Glomerular endothelial cell (primary cell): ENCODE measurements at regions not wholly inside any gene's neighbourhood (a gene's known extent, or its start where the extent isn't known, plus 50 kb on each side); places are given as distances from the start of the nearest gene placed in this dataset.

Experiments
- DNase-seq: peaks from one replicate; pipeline ENCODE4 v3.0.0-alpha.2; 2011; ENCODE audit warnings: low read depth, low spot score; ENCODE audit errors: extremely low read depth

DNA sequence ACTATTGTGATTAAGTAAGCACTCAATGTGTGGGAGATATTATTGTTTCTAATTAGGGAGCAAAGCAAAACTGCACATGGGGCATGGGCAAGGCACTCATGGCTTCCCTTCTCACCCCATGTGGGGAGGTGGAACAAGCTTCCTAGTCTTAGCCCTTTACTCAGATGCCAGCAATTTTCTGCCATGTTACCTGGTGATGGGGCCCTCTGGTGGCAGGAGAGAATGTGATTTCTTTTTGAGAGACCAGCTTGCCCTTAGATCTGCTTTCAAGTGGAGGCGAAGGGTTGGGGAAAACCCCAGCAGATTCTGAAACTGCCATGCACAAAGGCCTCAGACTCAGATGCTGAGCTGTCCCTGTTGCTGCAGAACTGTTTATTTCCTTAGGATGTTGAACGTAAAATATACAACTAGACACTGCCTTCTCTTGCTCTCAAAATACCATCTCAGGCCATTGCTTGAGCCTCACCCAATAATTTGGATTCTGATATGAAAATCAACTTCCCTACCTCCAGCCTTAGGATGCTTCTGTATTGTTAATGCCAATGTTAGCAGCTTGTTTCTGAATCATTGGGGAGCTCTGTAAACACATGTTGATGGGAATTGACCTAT is 130.2 kb upstream of the TPRG1 start:
- DNase-seq, result no peak

DNA sequence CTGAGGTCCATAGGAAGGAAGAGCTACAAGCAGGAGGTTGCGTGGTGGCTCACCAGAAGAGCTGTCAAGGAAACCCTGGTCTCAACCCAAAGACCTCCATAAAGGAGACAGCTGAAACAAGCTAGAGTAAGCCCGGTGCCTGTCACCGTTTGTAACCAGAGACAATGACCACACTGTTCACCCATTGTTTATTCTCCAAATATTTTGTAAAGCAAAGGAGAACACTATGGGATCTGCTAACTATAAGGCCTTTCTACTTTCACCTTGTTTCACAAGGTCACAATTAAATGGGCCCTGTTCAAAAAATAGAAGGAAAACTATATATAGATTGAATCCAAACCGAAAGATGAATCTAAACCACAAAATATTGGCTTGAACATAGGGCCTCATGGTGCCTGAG is 128.9 kb upstream of the TPRG1 start:
- no peak for DNase-seq

DNA sequence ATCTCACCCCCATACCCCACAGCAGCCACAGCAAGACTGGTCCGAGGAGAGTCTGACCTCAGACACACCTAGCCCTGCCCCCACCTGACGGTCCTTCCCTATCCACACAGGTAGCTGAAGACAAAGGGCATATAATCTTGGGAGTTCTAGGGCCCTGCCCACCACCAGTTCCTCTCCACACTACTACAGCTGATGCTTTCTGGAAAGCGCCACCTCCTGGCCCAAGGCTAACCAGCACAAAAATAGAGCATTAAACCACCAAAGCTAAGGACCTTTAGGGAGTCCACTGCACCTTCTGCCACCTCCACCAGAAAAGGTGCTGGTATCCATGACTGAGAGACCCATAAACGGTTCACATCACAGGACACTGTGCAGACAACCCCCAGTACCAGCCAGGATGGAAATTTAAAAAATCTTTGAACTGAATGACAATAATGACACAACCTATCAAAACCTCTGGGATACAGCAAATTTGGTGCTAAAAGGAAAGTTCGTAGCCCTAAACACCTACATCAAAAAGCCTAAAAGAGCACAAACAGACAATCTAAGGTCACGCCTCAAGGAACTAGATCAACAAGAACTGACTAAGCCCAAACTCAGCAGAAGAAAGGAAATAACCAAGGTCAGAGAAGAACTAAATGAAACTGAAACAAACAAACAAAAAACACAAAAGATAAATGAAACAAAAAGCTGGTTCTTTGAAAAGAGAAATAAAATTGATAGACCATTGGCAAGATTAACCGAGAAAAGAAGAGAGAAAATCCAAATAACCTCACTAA is 122.1 kb upstream of the TPRG1 start:
- DNase-seq, result no peak

DNA sequence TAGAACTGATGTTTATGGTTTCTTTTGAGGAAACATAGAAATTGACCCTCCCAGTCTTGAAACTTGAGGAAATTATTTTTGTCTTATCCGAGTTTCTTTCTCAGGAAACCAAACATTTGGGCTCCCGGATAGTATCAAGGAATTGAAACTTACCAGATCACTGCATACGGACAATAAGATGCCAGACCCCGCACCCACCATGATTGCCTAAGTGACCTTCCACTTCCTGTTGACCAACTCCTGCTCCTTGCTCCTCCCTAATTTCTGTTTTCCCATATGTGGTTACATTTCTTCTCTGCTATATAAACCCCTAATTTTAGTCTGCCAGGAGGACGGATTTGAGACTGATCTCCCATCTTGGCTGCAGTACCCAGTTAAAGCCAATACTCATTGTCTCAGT is 118.4 kb upstream of the TPRG1 start:
- DNase-seq, result no peak

DNA sequence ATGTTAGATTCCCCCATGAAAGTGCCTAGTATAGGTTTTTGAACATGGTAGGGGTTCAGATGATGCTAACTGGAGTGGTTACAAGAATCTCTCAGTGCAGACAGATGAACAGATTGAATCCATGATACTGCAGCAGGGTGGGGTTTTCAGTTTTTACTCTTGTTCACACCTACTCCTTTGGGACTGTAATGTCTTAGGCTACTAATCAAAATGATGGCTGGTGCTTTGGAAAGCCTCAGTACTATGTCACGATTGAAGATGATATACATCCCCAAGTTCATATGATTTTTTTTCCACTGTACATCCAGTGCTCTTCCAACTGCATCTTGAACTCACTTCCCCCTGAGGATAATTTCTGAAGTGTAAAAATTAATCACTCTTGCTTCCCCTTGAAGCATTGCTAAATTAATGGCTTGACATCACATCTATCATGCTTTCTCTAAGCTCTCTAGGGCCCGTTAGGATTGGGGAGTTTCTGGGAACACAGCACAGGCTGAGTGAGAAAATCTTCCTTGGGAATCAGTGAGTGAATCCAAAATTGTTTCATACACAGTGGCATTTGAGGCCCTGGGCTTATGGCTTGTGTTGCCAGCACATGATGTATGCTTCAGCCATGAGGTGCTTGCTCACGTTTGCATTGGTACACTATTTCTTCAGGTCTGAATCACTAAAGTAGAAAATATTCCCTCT is 115.0 kb upstream of the TPRG1 start:
- DNase-seq, result no peak

DNA sequence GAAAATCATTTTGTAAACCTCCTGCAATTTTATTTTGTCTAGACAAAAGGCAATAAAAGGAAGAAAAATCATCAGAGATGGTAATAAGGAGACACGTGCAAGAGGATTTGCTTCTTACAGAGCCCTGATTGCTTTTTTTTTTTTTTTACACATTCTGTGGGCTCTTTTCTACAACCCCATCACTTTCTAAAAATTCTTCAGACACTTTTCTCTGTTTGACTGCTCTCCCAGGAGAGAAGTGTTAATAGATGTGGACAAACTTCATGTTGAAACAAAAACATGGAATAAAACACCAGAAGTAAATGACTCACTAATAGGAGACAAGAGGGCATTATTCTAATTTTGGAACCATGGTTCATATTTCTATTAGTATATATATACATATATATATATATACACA is 114.4 kb upstream of the TPRG1 start:
- no peak for DNase-seq

DNA sequence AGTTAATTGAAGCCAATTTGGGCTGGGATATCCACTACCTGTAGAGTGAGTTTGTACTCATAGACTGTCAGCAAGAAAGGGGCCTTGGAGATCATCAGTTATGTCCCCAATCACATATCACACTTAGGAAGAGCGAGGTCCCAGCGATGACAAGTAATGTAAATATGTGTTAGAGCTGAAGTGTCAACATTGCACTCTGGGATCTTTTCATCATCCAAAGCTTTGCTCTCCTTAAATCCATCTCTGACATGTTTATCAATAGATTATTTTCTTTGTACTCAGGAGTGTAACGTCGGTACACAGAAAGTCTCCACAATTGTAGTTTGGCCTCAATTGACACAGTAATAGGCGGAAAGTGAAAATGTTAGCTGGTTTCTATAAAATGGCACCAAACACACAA is 113.7 kb upstream of the TPRG1 start:
- DNase-seq, result no peak

DNA sequence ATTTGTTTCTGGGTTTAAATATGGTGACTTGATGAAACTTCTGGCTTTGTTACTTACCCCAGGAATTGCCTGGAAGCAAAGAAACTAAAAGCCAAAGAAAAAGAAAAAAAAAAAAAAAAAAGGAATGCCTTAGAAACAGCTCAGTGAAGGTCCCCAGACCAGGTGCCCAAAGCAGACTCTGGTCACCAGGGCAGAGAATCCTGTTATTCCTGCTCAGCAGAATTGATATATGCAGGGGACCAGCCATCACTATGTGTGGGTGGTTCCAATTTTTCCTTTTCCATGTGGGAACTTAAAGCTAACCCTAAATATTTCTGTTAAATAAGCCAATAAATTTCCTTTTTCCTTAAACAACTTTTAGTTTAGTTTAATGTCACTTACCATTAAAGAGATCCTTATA is 100.8 kb upstream of the TPRG1 start:
- DNase-seq, result no peak

DNA sequence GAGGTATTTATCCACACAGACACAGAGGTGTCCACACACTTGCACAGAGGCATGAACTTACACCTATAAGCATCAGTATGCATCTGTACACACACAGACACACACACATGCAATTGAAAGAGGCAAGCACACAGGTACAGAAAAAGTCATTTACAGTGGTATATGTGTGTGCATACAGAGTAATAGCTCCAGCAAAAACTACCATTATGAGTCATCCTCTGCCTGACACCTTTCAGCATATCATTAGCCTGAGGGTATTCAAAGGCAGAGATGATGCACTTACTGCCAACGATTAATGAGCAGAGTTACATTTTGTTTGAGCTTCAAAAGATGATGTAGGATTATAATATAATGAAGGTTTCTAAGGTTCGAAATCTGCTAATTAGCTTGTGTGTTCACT is 100.3 kb upstream of the TPRG1 start:
- DNase-seq, result no peak

DNA sequence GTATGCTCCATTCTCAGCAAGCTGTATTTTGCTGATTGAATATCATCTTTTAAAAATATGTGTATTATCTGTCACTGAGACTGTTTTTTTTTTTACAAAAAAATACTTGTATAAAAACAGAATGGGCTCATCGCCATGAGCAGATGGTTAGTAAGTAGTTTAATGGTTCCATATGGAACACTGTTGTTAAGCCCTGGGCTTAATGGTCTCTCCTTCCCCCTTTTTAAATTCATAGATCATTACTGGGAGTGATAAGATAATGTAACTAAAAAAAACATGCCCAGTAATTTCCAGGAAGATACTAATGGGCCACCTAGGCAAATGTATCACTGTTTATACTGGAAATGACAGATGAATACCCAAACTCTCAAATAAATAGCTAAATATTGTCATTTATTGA is 95.3 kb upstream of the TPRG1 start:
- DNase-seq, result no peak

DNA sequence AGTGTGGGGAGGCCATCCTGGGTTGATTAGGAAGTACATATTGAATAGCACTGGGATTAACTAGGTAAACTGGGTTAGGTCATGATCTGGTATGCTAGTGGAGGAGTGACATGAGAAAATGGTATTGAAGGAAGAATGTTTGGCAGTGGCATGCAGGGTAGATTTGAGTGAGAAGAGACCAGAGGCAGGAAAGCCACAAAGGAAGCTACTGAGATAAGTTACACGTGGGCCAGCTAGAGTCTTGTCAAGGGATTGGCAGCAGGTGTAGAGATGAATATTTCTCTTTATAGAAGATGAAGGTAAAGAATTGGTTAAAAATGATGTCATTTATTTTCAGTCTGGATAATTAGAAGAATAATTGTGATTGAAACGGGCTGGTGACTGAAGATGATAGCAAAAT is 91.0 kb upstream of the TPRG1 start:
- no peak for DNase-seq

DNA sequence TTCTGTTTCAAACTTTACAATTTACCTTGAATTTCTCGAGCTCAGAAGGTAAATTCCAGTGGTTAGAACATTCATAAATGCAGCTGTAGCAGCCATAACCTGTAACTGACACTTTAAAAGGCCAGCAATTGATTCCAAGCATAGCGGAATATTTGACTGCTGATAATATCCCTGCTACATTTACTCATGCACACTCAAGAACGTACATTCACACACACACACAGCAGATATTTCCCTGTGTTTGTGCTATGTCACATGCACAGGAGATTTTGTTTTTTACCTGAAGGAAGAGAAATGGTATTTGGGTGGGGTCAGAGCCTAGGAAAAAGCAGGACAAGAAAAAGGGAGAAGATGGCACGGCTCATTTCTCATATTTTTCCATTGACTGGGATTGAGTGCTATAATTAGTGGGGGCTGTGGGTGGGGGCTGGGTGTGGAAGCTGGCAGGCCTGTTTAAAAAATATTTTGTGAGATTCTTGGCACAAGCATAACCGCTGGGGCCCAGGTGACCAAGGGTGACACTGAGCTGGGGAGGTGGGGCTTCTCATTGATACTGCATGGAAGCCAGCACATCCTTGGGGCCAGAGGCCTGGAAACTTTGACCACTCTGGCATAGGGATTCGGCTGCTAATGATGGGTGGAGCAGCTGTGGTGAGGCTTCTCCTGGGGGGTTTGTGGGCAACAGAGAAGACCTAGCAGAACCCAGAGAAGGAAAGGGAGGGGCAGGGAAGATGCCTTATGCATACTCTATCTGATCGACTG is 88.9 kb upstream of the TPRG1 start:
- DNase-seq, result no peak

DNA sequence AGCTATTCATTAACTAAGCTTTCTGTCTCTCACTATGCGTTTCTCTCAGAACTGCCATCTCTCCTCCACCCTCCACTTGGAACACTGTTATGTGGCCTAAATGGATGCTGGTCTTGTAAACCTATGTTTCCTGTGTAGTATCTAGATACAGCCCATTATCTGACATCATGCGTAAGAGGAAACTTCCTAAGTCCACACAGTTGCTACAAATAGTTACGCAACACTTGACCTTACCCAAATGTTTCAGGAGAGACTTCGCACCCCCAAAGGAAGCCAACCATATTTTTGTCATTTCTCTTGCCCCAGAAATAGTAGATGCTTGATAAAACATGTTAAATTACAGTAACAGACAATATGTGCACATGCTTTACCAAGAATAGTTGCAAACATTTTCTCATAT is 87.2 kb upstream of the TPRG1 start:
- no peak for DNase-seq

DNA sequence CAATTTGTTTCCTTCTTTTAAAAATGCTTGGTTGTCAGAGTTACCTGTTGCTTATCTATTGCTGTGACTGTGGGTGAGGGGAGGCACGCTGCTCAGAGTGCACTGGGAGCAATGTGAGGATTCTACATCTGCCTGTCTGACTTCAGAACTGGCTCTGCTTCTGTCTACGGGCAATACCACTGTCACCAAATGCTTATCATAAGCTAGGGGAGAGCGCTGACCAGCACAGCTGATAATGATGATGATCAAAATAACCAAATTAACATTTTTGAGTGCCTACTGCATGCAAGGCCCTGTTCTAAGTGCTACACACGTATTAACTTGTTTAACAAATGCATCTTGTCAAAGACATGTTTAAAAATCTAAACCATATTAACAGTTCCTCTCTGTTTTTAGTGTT is 79.2 kb upstream of the TPRG1 start:
- no peak for DNase-seq

DNA sequence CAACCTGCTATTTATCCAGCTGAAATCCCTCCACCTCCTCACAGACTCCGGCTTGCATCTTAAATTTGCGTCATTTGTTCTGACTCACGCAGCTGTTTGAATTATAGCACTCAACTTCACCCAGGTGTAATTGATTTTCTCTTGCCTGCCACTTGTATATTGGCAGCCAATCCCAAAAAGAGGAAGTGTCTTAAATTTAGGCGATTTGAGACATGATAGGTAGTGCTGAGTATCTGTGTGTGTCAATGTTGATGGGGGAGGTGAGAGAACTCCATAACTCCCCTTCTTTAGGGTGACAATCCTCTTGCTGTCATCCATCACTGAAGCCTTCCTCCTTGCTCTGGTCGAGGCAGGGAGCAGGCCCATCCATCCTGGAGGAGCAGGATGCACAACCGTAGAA is 77.2 kb upstream of the TPRG1 start:
- no peak for DNase-seq

DNA sequence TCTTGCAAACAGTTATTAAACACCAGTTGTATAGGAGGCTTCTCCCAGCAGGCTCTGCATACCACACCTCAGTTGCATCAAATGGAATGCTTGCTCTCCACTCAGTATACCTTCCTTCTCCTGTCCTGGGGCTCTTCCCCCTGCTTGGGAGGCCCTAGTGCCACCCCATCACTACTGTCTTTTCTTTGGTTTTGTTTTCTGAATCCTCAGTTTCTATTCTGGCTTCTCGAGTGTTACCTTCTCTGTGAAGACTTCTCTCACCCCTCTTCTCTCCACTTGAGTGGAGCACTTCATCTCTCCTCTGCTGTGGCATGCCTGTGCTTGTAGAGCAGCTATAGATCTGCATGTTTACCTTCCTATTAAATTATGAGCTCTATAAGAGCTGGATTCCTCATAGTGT is 75.7 kb upstream of the TPRG1 start:
- no peak for DNase-seq

DNA sequence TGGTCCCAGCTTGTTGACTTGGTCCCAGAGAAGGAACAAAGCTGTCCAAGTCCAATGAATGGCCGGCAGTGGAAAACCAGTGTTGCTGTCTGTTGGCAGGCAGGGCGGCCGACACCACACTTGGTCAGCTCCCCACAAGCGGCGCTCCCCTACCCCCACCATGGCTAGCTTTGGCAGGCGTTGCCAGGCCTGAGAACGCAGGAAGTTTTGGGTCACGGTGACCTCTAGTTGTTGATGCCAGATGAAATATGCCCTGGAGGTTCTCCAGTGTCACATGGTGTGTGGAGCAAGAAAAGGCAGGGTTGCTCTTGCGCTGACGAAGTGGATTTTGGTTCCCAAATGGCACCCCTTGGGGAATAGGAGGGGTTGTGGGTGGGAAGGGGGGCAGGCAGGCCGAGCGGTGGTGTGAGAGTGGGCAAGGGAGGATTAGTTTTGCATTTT is 72.7 kb upstream of the TPRG1 start:
- DNase-seq, result no peak

DNA sequence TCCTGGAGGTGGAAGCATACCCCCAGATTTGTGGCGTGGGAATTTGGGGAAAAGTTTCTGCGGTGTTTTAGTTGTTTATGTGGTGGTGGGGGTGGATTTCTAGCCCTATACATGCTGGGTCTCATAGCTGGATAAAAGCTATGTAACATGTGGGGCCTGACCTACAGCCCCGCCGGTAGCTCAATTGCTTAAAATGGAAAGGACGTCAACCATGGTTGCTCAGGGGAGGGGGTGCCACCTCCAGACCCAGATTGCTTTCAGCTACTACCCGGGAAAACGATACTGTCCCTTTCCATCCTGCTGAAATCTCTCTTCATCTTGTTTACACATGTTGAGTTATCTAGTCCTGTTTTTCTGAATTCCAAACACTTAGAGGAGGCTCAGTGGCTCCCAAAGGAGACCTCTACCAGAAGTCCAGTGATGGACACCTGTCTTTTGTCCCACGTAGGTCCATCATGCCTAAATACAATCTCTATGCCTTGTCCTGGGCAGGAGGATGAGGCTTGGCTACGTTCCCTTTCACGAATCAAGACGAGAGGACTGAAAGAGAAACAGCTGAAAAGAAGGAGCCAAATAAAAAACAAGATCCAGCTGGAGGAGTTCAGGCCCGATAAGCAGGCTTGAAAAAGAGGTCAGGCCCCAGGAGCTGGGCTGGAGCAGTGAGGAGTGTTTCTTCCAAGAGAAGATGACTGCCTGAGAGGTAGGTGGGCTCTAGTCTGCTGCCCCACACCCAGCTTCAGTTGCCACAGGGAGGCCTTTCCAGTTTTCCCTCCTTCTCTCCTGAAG is 72.1 kb upstream of the TPRG1 start:
- DNase-seq, result no peak

DNA sequence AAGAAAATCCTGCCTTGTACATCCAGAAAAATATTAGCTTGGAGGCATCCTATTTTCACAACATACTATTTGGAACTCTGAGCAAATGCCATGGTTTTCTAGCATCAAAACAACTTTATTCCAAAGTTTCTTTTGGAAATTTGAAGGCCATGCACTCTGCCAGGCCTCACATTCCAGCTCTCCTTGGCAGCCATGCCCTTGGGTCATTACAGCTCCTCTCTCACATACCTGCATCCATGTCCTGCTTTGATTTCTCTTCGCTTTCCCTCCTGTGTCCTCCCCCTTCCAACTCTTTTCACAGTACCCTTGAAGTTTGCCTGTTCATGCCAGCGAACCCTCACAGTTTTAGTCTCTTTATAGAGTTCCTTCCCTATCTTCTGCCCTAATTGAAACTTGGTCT is 70.9 kb upstream of the TPRG1 start:
- DNase-seq, result no peak

DNA sequence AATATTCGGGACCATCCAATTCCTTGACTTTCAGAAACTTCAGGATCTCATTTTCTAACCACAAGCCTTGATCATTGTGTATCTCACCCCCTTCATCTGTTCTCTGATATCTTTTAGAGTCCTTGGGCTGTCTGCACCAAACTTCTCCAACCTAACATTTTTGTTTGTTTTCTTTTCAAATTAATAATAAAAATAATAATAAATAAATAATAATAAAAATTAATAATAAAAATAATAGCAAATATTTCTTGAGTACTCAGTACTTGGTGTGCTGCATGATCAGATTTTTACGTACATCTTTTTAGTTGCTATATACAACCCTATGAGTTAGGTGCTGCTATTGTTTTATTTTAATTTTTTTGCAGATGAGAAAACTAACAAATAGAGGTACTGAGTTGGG is 70.2 kb upstream of the TPRG1 start:
- DNase-seq, result no peak

DNA sequence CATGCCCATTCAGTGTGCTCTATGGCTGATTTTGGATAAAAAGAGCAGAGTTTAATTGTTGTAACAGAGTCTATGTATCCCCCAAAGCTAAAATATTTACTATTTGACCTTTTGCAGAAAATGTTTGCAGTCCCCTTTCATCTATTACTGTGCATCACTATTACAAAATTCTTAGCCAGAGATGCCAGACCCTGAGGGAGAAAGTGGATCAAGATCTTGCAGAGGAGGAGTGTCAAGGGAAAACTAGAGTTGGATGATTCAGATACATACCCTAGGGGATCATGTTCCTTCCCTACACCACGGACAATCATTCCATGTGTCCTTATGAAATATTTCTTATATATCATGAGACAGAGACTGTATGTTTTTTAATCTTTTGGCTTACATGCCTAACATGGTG is 68.6 kb upstream of the TPRG1 start:
- DNase-seq, result no peak
